HepG2 (cell line): ENCODE measurements at regions not wholly inside any gene's neighbourhood (a gene's known extent, or its start where the extent isn't known, plus 50 kb on each side); places are given as distances from the start of the nearest gene placed in this dataset.

ENCODE experiments used
- ATAC-seq: fragments of 200-7000 bp; cut with Tn5 transposase; 3 replicates; pipeline ENCODE4 v1.9.1; 2020; ENCODE audit warnings: mild to moderate bottlenecking, moderate library complexity
- BruUV-seq: library from RNA; stranded (reverse); fragments of 400-500 nt; replicated peaks from 2 replicates; lab custom pipeline; 2021; lab: Mats Ljungman, UMichigan
- CTCF ChIA-PET: fragments of 300-600 bp; formaldehyde crosslinking; extraction: SDS; loops from one replicate; lab custom pipeline; 2021; ENCODE audit warnings: low total read pairs, inconsistent platforms, low intra/inter-chr PET ratio; lab: Yijun Ruan, JAX
- POLR2A ChIA-PET: fragments of 350-600 bp; sonication (Branson Sonifier 250); formaldehyde crosslinking; loops from one replicate; lab custom pipeline; 2020; ENCODE audit warnings: antibody characterized with exemption, inconsistent platforms; lab: Yijun Ruan, JAX
- DNase-seq: peaks from one replicate; pipeline ENCODE4 v3.0.0-alpha.2; 2015; ENCODE audit warnings: low spot score
- FAIRE-seq: peaks from 3 replicates; lab custom pipeline; 2011; peaks lifted over from hg19 to GRCh38; lab: Jason Lieb, UNC
- H2AFZ ChIP-seq: one replicate; pipeline ENCODE4 v1.6.1; 2011; ENCODE audit warnings: low read length, inconsistent platforms
- H3K27ac ChIP-seq: fragments of 300-600 bp; 3 replicates; pipeline ENCODE4 v1.8.0; 2011; ENCODE audit warnings: mixed run types, mild to moderate bottlenecking, mixed read lengths, low read length, inconsistent platforms; ENCODE audit not compliant: insufficient read depth; ENCODE audit errors: extremely low read length
- H3K27me3 ChIP-seq, 2 experiments: fragments of 200-600 bp in 1 of 2; 2 replicates in 1 of 2; 3 replicates in 1 of 2; pipeline versions ENCODE4 v1.6.0 to v1.8.0; 2011; ENCODE audit warnings: low read length in 2 of 2, mild to moderate bottlenecking in 2 of 2, moderate library complexity in 2 of 2, inconsistent platforms in 1 of 2; ENCODE audit not compliant: insufficient read depth in 2 of 2, control insufficient read depth in 1 of 2
- H3K36me3 ChIP-seq, 2 experiments: fragments of 200-600 bp in 1 of 2; replicated peaks in 1 of 2; 2 replicates in 1 of 2; 3 replicates in 1 of 2; pipeline versions ENCODE4 v1.5.1 to v1.8.0; 2011; ENCODE audit warnings: low read length in 2 of 2, inconsistent platforms in 1 of 2; ENCODE audit not compliant: insufficient read depth in 2 of 2, control insufficient read depth in 1 of 2
- H3K4me1 ChIP-seq: 2 replicates; pipeline ENCODE4 v1.5.1; 2012; ENCODE audit warnings: low read length, inconsistent platforms; ENCODE audit not compliant: insufficient read depth
- H3K4me2 ChIP-seq: 2 replicates; pipeline ENCODE4 v1.6.0; 2011; ENCODE audit warnings: low read depth, low read length, inconsistent platforms
- H3K4me3 ChIP-seq, 3 experiments: fragments of 200-600 bp in 1 of 3; sonication (generic), shearing (Covaris generic) in 1 of 3; replicated peaks in 1 of 3; 2 replicates each; pipeline ENCODE4 v1.5.1; 2011 to 2016; ENCODE audit warnings: low read length in 3 of 3, inconsistent platforms in 2 of 3, low read depth in 2 of 3, mild to moderate bottlenecking in 2 of 3, control low read depth in 1 of 3, mixed read lengths in 1 of 3; ENCODE audit not compliant: insufficient read depth in 1 of 3
- H3K79me2 ChIP-seq: one replicate; pipeline ENCODE4 v1.6.1; 2011; ENCODE audit warnings: low read length, inconsistent platforms; ENCODE audit not compliant: insufficient read depth
- H3K9ac ChIP-seq: 2 replicates; pipeline ENCODE4 v1.6.0; 2011; ENCODE audit warnings: mild to moderate bottlenecking, low read depth, low read length, inconsistent platforms; ENCODE audit not compliant: insufficient read depth
- H3K9me3 ChIP-seq: 2 replicates; pipeline ENCODE4 v1.5.1; 2012; ENCODE audit warnings: mild to moderate bottlenecking, low read length
- H4K20me1 ChIP-seq: 2 replicates; pipeline ENCODE4 v1.6.0; 2011; ENCODE audit warnings: inconsistent platforms, mild to moderate bottlenecking, low read length, moderate library complexity; ENCODE audit not compliant: insufficient read depth
- ATF6 ChIP-seq: sonication (generic); formaldehyde crosslinking; conservative IDR thresholded peaks from 2 replicates; pipeline ENCODE4 v1.4.0; 2020; ENCODE audit warnings: missing genetic modification reagents
- CENPBD1 ChIP-seq: sonication (generic); formaldehyde crosslinking; IDR thresholded peaks from 2 replicates; pipeline ENCODE4 v1.8.0; 2022; ENCODE audit warnings: missing genetic modification reagents, low read depth, mild to moderate bottlenecking, borderline replicate concordance
- KDM5B ChIP-seq: sonication (generic); formaldehyde crosslinking; IDR thresholded peaks from 2 replicates; pipeline ENCODE4 v1.4.0; 2020; ENCODE audit warnings: missing genetic modification reagents, mild to moderate bottlenecking, borderline replicate concordance
- MTA1 ChIP-seq: sonication (generic); formaldehyde crosslinking; IDR thresholded peaks from 2 replicates; pipeline ENCODE4 v1.4.0; 2020; ENCODE audit warnings: missing genetic modification reagents, mild to moderate bottlenecking, borderline replicate concordance
- MYC ChIP-seq: sonication (generic); formaldehyde crosslinking; IDR thresholded peaks from 2 replicates; pipeline ENCODE4 v1.9.0; 2021; ENCODE audit warnings: missing genetic modification reagents, borderline replicate concordance
- NAIF1 ChIP-seq: sonication (generic); formaldehyde crosslinking; IDR thresholded peaks from 2 replicates; pipeline ENCODE4 v1.5.0; 2020; ENCODE audit warnings: mild to moderate bottlenecking, missing genetic modification reagents, borderline replicate concordance
- NFRKB ChIP-seq: fragments of 450-650 bp; IDR thresholded peaks from 2 replicates; pipeline ENCODE4 v1.6.1; 2017
- PRMT3 ChIP-seq: sonication (generic); formaldehyde crosslinking; IDR thresholded peaks from 2 replicates; pipeline ENCODE4 v1.8.1; 2022; ENCODE audit warnings: low read depth, mild to moderate bottlenecking, moderate library complexity, missing genetic modification reagents, borderline replicate concordance
- PTBP1 ChIP-seq: fragments of 200-400 bp; formaldehyde crosslinking; IDR thresholded peaks from 2 replicates; pipeline ENCODE4 v1.6.1; 2018; ENCODE audit warnings: low read length, low read depth; ENCODE audit not compliant: poor library complexity, severe bottlenecking
- SAP130 ChIP-seq: IDR thresholded peaks from 2 replicates; pipeline ENCODE4 v1.6.1; 2016; ENCODE audit warnings: low read depth
- ZBTB20 ChIP-seq: sonication (generic); formaldehyde crosslinking; IDR thresholded peaks from 2 replicates; pipeline ENCODE4 v1.8.1; 2023; ENCODE audit warnings: missing genetic modification reagents, low read depth, mild to moderate bottlenecking, borderline replicate concordance
- ZMAT3 ChIP-seq: sonication (generic); formaldehyde crosslinking; conservative IDR thresholded peaks from 2 replicates; pipeline ENCODE4 v1.7.0; 2021; ENCODE audit warnings: missing genetic modification reagents
- ZNF296 ChIP-seq: sonication (generic); formaldehyde crosslinking; conservative IDR thresholded peaks from 2 replicates; pipeline ENCODE4 v1.5.0; 2020; ENCODE audit warnings: mild to moderate bottlenecking, missing genetic modification reagents
- ZNF549 ChIP-seq: sonication (generic); formaldehyde crosslinking; IDR thresholded peaks from 2 replicates; pipeline ENCODE4 v1.5.0; 2020; ENCODE audit warnings: missing genetic modification reagents
- ZNF883 ChIP-seq: sonication (generic); formaldehyde crosslinking; IDR thresholded peaks from 2 replicates; pipeline ENCODE4 v1.5.1; 2020; ENCODE audit warnings: mild to moderate bottlenecking, missing genetic modification reagents; ENCODE audit errors: not compliant biosample characterization
- WGBS: methylation state at CpG from one replicate; pipeline ENCODE4 v1.1.6; 2017; ENCODE audit warnings: low lambda C conversion rate; 5-methylcytosine and 5-hydroxymethylcytosine counted together
- in situ Hi-C: cut with HindIII; loops from 2 replicates; pipeline ENCODE4 v1.10.0; 2017; ENCODE audit warnings: low pct_unique_long_range_greater_than_20kb; ENCODE audit not compliant: extremely low pct_ligation_motif_present
- intact Hi-C: fragments of 100-400 bp; cut with micrococcal nuclease; formaldehyde crosslinking; loops from one replicate; pipeline ENCODE4 v1.10.0; 2022; ENCODE audit not compliant: unreplicated experiment

- Histone ChIP-seq H3K27me3 (no peaks in the 10 kb centered on the region), H3K4me3 (no peak overlapping the region), H3K9ac (no peak overlapping the region), H3K36me3 (no peaks in the 10 kb centered on the region), H3K4me2 (no peak overlapping the region), H3K79me2 (no peaks in the 10 kb centered on the region), H3K27ac (no peak overlapping the region), H4K20me1 (no peaks in the 10 kb centered on the region), H2AFZ (no peak overlapping the region), H3K4me1 (no peaks in the 10 kb centered on the region), H3K9me3 (peaks cover 12% of the 10 kb centered on the region)
- WGBS = 10% methylated on average over 3 of the region's 3 CpGs
- ATAC-seq (no peak), FAIRE-seq (no peak), DNase-seq (no peak)
- in situ Hi-C loops = no loop called here
- intact Hi-C loops = no loop called here
- CTCF ChIA-PET = no interaction called here
- BruUV-seq = no TSS peak
- POLR2A ChIA-PET = no interaction called here
- TF ChIP-seq PTBP1 (no peak), SAP130 (CRISPR knock-in tag) (no peak), ZNF296 (CRISPR knock-in tag) (no peak), CENPBD1 (CRISPR knock-in tag) (no peak), ATF6 (no peak), ZMAT3 (CRISPR knock-in tag) (no peak), ZNF549 (CRISPR knock-in tag) (no peak), PRMT3 (CRISPR knock-in tag) (no peak), KDM5B (CRISPR knock-in tag) (no peak), MYC (CRISPR knock-in tag) (no peak), ZNF883 (no peak), MTA1 (CRISPR knock-in tag) (no peak), NFRKB (no peak), ZBTB20 (CRISPR knock-in tag) (no peak), NAIF1 (CRISPR knock-in tag) (no peak)
- TF ChIP-seq, all 625 proteins: peak for 0
Measured at GRCh38 chr13:69109891-69110525, 997.6 kb upstream of the ATXN8OS start.
